ENCODE measurements at regions not wholly inside any gene's neighbourhood (a gene's known extent, or its start where the extent isn't known, plus 50 kb on each side); places are given as distances from the start of the nearest gene placed in this dataset.

GRCh38 chr13:50318887-50319286 is 303.6 kb downstream of the KCNRG start:
- no peak for TF ChIP-seq POLR2A (IDR thresholded peaks at IDR 0.05)
- TF ChIP-seq CTCF (IDR thresholded peaks at IDR 0.05) = no peak
- TF ChIP-seq EP300 (IDR thresholded peaks at IDR 0.05; ENCODE audit: low read depth) = no peak

Measured in transverse colon (tissue), 3 donors.